Activated CD8-positive, alpha-beta memory T cell treated with anti-CD3 and anti-CD28 coated beads for 24 hours (primary cell): ENCODE measurements at regions not wholly inside any gene's neighbourhood (a gene's known extent, or its start where the extent isn't known, plus 50 kb on each side); places are given as distances from the start of the nearest gene placed in this dataset.

ENCODE experiments used
- DNase-seq: peaks from one replicate; pipeline ENCODE4 v3.0.0-alpha.2; 2020

- no peak for DNase-seq
Measured at GRCh38 chr4:124515591-124515990, 196.9 kb downstream of the ANKRD50 start.

- no peak for DNase-seq
Measured at GRCh38 chr4:124519196-124519595, 193.3 kb downstream of the ANKRD50 start.

- no peak for DNase-seq
Measured at GRCh38 chr4:124523816-124524215, 188.7 kb downstream of the ANKRD50 start.

- no peak for DNase-seq
Measured at GRCh38 chr4:124525524-124525923, 187.0 kb downstream of the ANKRD50 start.

- DNase-seq = no peak
Measured at GRCh38 chr4:124526331-124526730, 186.2 kb downstream of the ANKRD50 start.

- no peak for DNase-seq
Measured at GRCh38 chr4:124526769-124527168, 185.8 kb downstream of the ANKRD50 start.

GRCh38 chr4:124527364-124527763 lies 185.2 kb downstream of the ANKRD50 start:
- no peak for DNase-seq

- no peak for DNase-seq
Measured at GRCh38 chr4:124529131-124529530, 183.4 kb downstream of the ANKRD50 start.

GRCh38 chr4:124530464-124531077 lies 182.0 kb downstream of the ANKRD50 start:
- DNase-seq = no peak

GRCh38 chr4:124534131-124534530 lies 178.4 kb downstream of the ANKRD50 start:
- DNase-seq = no peak

- DNase-seq = no peak
Measured at GRCh38 chr4:124535003-124535402, 177.5 kb downstream of the ANKRD50 start.

- DNase-seq = no peak
Measured at GRCh38 chr4:124536946-124537345, 175.6 kb downstream of the ANKRD50 start.

- DNase-seq = no peak
Measured at GRCh38 chr4:124537971-124538370, 174.6 kb downstream of the ANKRD50 start.

GRCh38 chr4:124540014-124540413 lies 172.5 kb downstream of the ANKRD50 start:
- no peak for DNase-seq

GRCh38 chr4:124541652-124542420 lies 170.7 kb downstream of the ANKRD50 start:
- no peak for DNase-seq

GRCh38 chr4:124555959-124556358 lies 156.6 kb downstream of the ANKRD50 start:
- DNase-seq = no peak

GRCh38 chr4:124564121-124564520 lies 148.4 kb downstream of the ANKRD50 start:
- DNase-seq = no peak

GRCh38 chr4:124565371-124565770 lies 147.2 kb downstream of the ANKRD50 start:
- no peak for DNase-seq

GRCh38 chr4:124566030-124566429 lies 146.5 kb downstream of the ANKRD50 start:
- no peak for DNase-seq

GRCh38 chr4:124573056-124573455 lies 139.5 kb downstream of the ANKRD50 start:
- DNase-seq = no peak

GRCh38 chr4:124579896-124580295 lies 132.6 kb downstream of the ANKRD50 start:
- DNase-seq = no peak

GRCh38 chr4:124583797-124584196 lies 128.7 kb downstream of the ANKRD50 start:
- no peak for DNase-seq

- no peak for DNase-seq
Measured at GRCh38 chr4:124589786-124590185, 122.7 kb downstream of the ANKRD50 start.

- DNase-seq = no peak
Measured at GRCh38 chr4:124590480-124590879, 122.1 kb downstream of the ANKRD50 start.

GRCh38 chr4:124591637-124592036 lies 120.9 kb downstream of the ANKRD50 start:
- DNase-seq = no peak
